GM21723 (cell line): ENCODE measurements at regions not wholly inside any gene's neighbourhood (a gene's known extent, or its start where the extent isn't known, plus 50 kb on each side); places are given as distances from the start of the nearest gene placed in this dataset.
"Not testable (repeated sequence)": the region's sequence is repeated elsewhere in the genome, so short reads cannot be mapped to it uniquely, and the experiment has no call there.

Experiments
- ATAC-seq: cut with Tn5 transposase; IDR thresholded peaks from one replicate; pipeline ENCODE4 v1.9.1; 2021; ENCODE audit warnings: mild to moderate bottlenecking, moderate library complexity; ENCODE audit not compliant: unreplicated experiment

- ATAC-seq: no peak
Measured at GRCh38 chrX:79511799-79512198, 144.7 kb upstream of the ITM2A start.

GRCh38 chrX:79506001-79506400 lies 138.9 kb upstream of the ITM2A start:
- no peak for ATAC-seq

GRCh38 chrX:79482686-79483085 lies 115.6 kb upstream of the ITM2A start:
- ATAC-seq: no peak

GRCh38 chrX:79477691-79478090 lies 110.6 kb upstream of the ITM2A start:
- no peak for ATAC-seq

- peak; percentile 52 for ATAC-seq
Measured at GRCh38 chrX:79466636-79467035, 99.5 kb upstream of the ITM2A start.

GRCh38 chrX:79462458-79462857 lies 95.3 kb upstream of the ITM2A start:
- ATAC-seq: no peak

GRCh38 chrX:79456593-79456992 lies 89.5 kb upstream of the ITM2A start:
- not testable (repeated sequence) for ATAC-seq

- no peak for ATAC-seq
Measured at GRCh38 chrX:79452881-79453280, 85.7 kb upstream of the ITM2A start.

- ATAC-seq: no peak
Measured at GRCh38 chrX:79444694-79445210, 77.6 kb upstream of the ITM2A start.

GRCh38 chrX:79443121-79443520 lies 76.0 kb upstream of the ITM2A start:
- no peak for ATAC-seq

- no peak for ATAC-seq
Measured at GRCh38 chrX:79440336-79440735, 73.2 kb upstream of the ITM2A start.
